Fibroblast of skin of abdomen (primary cell): ENCODE measurements at regions not wholly inside any gene's neighbourhood (a gene's known extent, or its start where the extent isn't known, plus 50 kb on each side); places are given as distances from the start of the nearest gene placed in this dataset.
A peak's percentile ranks its signal among the peaks of the same experiment; 100 is the strongest.
"Not testable (repeated sequence)": the region's sequence is repeated elsewhere in the genome, so short reads cannot be mapped to it uniquely, and the experiment has no call there.

Experiments used
- DNase-seq: peaks from one replicate; pipeline ENCODE4 v3.0.0-alpha.2; 2013

DNA sequence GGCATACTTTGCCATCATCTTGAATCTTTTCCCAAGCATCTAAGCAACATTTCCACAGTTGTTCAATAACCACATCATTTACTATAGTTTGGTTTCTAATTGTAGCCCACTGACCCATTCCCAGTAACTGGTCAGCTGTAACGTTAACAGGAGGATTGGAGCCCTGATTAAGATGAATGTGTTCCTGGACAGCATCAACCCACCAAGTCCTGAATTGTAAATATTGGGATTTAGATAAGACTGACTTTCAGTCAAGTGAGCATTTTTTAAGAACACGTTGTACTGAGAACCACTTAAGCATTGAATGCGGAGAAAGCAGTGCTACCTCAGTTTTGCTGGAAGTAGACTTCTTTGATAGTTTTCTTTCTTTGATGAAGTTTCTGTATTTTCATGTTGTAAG, 53.3 kb upstream of the ARL4D start:
- DNase-seq, result not testable (repeated sequence)

DNA sequence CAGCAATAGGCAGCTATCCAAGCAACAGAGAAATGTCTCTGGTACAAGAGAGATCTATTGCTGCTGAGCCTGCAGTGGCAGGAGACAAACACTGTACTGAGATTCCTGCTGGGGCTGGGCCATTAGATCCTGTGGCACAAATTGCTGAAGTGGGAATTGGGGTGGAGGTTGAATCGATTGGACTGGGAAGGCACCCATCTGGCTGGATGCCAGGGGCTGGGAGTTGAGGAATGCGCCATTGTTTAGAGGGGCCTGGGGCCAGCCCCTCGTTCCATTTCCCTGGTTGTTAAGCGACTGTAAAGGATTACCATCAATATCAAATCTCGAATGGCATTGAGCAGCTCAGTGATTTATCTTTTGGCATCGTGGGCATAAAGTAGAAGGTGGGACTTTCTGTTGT, 54.1 kb upstream of the ARL4D start:
- no peak for DNase-seq

DNA sequence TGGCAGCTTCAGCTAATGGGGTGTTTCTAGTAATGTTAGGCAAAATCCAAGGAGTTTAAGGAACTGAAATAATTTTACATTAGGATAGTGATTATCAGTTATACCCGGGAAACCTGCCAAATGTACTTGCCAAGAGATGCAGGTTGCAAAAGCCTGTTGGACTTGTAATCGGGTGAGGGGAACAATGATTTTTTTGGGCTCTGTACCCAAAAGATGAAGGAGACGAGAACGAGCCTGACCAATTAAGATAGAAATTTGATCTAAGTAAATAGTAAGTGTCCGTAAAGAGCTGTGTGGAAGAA, 56.3 kb upstream of the ARL4D start:
- no peak for DNase-seq

DNA sequence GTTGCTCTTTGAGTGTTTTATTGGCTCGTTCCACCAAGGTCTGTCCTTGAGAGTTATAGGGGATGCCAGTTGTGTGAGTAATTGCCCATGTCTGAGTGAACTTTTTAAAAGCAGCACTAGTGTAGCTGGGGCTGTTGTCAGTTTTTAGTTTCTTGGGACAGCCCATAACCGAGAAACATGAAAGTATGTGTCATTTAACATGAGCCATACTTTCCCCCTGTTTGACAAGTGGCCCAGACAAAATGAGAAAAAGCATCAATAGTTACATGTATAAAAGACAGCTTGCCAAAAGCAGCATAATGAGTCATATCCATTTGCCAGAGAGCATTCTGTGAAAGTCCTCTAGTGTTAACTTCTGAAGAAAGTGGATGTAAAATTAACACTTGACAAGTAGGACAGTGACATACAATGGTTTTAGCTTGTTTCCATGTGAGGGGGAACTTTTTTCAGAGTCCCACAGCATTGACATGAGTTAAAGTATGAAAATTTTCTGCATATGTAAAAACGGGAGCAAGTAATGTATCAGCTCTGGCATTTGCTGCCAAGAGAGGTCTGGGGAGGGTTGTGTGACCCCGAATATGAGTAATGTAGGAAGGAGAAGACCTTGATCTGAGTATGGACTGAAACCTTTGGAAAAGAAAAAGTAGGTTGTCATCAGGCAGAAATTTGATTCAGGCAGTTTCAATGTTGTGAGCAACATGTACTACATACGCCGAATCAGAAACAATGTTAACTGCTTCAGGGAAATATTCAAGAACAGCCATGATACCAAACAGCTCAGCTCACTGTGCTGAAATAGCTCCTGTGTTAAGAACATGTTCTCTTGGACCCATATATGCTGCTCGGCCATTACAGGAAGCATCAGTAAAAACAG, 56.8 kb upstream of the ARL4D start:
- DNase-seq, result peak; percentile 77

DNA sequence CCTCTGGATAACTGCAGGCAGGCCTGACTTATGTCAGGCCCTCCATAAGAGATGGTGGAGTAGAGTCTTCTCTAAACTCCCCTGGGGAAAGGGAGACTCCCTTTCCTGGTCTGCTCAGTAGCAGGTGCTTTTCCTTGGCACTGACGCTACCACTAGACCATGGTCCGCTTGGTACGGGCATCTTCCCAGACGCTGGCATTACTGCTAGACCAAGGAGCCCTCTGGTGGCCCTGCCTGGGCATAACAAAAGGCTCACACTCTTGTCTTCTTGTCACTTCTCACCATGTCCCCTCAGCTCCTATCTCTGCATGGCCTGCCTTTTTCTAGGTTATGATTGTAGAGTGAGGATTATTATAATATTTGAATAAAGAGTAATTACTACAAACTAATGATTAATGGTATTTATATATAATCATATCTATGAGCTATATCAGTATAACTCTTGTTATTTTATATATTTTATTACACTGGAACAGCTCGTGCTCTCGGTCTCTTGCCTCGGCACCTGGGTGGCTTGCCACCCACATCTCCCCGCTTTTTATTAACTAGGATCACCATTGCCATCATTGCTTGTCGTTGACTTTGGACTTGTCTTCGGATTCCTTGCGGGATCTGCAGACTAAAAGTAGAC, 59.8 kb upstream of the ARL4D start:
- peak; percentile 31 for DNase-seq

DNA sequence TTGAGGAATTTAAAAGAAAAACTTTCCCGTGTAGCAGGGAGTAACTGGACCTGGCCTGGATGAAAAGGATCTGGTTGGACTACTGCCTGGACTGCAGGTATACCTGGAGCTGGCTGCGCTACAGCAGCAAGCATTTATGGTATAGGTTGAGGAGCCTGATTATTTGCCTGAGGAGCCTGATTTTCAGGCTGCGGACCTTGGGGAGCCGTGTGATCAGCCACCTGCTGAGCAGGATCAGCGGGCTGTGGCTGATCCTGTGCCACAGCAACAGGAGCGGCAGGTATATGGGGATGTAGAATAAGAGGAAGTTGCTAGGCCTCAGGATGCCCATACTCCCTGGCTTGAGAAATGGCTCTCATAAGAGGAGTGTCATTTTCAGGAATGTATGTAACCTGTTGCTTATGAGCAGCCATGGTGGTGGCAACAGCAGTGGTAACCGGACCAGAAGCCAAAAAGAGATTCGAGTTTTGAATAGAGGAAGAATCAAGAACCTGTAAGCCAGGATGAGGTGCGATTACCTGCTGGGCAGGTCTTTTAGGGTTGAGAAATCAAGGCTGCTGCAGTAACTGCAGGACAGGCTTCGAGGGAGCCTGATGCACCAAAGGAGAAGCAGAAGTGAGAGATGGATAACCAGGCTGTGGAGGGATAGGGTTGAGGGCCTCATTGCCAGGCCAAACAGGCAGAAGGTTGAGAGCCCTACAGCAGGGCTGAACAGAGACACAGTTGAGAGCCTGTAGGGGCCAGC, 60.9 kb upstream of the ARL4D start:
- no peak for DNase-seq

DNA sequence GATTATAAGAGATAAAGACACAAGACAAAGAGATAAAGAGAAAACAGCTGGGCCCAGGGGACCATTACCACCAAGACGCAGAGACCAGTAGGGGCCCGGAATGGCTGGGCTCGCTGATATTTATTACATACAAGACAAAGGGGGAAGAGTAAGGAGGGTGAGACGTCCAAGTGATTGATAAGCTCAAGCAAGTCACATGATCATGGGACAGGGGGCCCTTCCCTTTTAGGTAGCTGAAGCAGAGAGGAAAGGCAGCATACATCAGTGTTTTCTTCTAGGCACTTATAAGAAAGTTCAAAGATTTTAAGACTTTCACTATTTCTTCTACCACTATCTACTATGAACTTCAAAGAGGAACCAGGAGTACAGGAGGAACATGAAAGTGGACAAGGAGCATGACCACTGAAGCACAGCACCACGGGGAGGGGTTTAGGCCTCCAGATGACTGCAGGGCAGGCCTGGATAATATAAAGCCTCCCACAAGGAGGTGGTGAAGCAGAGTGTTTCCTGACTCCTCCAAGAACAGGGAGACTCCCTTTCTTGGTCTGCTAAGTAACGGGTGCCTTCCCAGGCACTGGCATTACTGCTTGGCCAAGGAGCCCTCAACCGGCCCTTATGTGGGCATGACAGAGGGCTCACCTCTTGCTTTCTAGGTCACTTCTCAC, 63.9 kb upstream of the ARL4D start:
- no peak for DNase-seq

DNA sequence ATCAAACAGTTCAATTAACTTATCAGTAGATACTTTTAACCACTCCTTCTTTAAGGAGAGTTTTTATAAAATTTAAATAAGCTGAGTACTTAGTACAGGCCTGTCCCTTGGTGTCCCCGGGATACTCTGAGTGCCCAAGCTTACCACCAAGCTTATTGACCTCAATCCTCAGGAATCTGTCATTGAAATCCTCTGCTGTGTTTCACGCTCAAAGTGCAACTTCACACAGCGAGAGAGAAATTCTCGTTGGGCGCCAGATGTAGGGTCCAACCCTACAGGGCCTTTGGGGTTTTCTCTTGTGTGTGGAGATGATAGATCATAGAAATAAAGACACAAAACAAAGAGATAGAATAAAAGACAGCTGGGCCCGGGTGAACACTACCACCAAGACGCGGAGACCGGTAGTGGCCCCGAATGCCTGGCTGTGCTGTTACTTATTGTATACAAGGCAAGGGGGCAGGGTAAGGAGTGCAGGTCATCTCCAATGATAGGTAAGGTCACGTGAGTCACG, 65.3 kb upstream of the ARL4D start:
- DNase-seq, result no peak

DNA sequence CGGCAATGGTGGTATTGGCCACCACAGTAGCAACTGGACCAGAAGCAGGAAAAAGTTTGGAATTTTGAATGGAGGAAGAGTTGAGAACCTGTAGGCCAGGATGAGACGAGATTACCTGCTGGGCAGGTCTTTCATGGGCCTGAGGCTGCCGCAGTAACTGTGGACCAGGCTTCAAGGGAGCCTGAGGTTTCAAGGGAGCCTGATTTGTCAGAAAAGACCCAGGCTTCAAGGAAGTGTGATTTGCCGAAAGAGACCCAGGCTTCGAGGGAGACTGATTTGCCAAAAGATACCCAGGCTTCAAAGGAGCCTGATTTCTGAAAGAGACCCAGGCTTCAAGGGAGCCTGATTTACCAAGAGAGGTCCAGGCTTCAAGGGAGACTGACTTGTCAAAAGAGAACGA, 66.6 kb upstream of the ARL4D start:
- no peak for DNase-seq

DNA sequence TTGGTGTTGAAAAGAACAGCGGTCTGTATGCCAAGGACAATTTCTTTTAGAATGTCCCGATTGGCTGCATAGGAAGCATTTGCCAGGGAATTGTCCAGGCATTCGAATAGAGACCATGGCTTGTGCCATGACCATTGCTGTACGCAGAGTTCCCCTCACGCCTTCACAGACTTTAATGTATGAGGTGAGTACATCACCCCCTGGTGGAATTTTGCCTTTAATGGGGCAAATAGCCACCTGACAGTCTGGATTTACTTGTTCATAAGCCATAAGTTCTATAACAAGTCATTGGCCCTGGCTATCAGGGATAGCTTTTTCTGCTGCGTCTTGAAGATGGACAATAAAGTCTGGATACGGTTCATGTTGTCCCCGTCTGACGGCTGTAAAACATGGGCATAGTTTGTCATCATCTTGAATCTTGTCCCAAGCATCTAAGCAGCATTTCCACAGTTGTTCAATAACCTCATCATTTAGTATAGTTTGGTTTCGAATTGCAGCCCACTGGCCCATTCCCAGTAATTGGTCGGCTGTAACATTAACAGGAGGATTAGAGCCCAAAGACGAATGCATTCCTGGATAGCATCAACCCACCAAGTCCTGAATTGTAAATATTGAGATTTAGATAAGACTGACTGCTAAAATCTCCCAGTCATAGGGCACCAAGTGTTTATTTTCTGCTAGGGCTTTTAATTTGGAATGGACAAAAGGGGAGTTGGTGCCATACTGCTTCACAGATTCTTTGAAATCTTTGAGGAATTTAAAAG, 67.7 kb upstream of the ARL4D start:
- DNase-seq, result no peak

DNA sequence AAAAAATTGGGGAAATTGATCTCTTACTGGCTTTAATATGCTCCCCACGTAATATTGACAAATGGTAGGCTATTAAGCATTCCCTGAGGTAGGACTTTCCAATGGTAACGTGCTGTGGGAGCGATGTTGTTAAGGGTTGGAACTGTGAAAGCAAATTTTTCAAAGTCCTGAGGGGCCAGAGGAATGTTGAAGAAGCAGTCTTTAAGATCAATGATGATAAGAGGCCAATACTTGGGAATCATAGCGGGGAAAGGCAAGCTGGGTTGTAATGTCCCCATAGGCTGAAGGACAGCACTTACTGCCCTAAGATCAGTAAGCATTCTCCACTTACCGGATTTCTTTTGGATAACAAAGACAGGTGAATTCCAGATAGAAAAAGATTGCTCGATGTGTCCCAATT, 69.6 kb upstream of the ARL4D start:
- DNase-seq, result no peak

DNA sequence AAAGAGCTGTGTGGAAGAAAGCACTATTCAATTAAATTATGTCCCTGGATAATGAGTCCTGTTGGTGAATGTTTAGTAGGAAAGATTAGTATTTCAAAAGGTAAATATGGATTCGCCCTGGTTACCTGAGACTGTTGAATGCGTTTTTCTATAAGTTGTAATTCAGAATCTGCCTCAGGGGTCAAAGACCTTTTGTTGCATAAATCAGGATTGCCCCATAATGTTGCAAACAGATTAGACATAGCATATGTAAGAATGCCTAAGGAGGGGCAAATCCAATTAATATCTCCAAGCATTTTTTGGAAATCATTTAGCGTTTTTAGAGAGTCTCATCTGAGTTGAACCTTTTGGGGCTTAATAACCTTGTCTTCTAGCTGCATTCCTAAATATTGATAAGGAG, 70.1 kb upstream of the ARL4D start:
- DNase-seq, result no peak

DNA sequence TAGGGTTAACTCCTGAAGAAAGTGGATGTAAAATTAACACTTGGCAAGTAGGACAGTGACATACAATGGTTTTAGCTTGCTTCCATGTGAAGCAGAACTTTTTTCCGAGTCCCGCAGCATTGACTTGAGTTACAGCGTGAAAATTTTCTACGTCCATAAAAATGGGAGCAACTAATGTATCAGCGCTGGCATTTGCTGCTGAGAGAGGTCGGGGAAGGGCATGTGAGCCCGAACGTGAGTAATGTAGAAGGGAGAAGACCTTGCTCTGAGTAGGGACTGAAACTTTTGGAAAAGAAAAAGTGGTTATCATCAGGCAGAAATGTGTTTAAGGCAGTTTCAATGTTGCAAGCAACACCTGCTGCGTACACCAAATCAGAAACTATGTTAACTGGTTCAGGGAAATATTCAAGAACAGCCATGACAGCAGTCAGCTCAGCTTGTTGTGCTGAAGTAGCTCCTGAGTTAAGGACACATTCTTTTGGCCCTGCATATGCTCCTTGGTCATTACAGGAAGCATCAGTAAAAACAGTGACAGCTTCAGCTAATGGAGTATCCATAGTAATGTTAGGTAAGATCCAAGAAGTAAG, 70.9 kb upstream of the ARL4D start:
- no peak for DNase-seq

DNA sequence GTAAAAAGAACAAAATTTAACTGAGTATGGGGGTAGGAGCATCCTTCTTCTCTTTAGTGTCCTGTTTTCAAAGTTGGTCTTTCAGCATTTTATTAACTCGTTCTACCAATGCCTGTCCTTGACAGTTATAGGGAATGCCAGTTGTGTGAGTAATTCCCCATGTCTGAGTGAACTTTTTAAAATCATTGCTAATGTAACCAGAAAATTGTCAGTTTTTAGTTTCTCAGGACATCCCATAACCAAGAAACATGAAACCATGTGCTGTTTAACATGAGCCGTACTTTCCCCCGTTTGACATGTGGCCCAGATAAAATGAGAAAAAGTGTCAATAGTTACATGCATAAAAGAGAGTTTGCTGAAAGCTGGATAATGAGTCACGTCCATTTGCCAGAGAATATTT, 71.4 kb upstream of the ARL4D start:
- peak; percentile 37 for DNase-seq

DNA sequence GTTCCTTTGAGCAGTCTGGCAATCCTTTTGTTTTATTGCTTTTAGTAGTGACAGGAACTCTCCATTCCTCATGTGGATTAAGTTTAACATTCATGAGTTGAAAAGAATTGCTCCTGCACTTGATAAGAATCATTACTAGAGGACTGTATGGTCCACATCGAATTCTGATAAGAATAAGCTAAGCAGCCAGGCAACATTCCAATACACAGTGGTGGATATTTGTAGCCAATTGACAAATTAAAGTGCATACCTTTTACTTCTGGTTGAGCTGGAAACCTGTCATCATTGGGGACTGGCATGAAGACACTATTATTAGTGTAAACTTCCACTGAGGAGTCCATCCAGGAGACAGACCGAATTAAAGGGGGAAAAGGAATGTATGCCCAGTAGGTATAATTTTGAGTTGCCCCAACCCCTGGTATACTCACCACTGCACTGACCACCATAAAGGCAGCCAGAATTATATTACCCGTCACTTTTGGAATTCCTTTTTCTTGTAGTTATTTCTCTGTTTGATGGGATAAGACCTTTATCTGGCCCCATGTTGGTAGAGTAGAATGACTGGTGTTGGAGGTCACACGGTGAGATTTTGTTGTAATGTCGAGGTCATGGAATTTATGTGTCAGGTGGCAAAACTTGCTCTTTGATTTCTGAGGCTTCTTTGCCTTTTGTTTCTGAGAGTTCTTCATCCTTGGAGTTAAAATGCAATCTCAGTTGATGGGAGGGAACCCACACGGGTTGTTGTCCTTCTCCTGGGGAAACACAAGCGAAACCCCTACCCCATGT, 72.1 kb upstream of the ARL4D start:
- DNase-seq, result no peak

DNA sequence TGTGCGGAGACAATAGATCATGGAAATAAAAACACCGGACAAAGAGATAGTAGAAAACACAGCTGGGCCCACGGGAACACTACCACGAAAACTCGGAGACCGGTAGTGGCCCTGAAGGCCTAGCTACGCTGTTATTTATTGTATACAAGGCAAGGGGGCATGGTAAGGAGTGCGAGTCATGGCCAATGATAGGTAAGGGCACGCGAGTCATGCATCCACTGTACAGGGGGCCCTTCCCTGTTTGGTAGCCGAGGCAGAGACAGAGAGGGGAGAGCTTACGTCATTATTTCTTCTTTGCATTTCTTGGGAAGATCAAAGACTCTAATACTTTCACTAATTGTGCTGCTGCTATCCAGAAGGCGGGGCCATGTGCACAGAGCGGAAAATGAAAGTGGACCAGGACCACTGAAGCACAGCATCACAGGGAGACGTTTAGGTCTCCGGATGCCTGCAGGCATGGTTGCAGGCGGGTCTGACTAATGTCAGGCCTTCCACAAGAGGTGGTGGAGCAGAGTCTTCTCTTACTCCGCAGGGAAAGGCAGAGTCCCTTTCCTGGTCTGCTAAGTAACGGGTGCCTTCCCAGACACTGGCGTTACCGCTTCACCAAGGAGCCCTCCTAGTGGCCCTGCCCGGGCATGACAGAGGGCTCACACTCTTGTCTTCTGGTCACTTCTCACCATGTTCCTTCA, 74.4 kb upstream of the ARL4D start:
- no peak for DNase-seq

DNA sequence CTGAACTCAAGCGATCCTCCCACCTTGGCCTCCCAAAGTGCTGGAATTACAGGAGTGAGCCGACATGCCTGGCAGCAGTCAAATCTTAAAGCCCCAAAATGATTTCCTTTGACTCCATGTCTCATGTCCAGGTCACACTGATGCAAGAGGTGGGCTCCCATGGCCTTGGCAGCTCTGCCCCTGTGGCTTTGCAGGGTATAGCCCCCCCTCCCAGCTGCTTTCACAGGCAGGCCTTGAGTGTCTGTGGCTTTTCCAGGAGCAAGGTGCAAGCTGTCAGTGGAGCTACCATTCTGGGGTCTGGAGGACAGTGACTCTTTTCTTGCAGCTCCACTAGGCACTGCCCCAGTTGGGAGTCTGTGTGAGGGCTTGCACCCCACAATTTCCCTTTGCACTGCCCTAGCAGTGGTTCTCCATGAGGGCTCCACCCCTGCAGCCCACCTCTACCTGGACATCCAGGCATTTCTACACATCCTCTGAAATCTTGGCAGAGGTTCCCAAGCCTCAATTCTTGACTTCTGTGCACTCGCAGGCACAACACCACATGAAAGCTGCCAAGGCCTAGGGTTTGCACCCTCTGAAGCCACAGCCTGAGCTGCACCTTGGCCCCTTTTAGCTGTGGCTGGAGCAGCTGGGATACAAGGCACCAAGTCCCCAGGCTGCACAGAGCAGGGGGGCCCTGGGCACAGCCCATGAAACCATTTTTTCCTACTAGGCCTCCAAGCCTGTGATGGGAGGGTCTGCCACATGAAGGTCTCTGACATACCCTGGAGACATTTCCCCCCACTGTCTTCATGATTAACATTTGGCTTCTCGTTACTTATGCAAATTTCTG, 79.3 kb upstream of the ARL4D start:
- no peak for DNase-seq

DNA sequence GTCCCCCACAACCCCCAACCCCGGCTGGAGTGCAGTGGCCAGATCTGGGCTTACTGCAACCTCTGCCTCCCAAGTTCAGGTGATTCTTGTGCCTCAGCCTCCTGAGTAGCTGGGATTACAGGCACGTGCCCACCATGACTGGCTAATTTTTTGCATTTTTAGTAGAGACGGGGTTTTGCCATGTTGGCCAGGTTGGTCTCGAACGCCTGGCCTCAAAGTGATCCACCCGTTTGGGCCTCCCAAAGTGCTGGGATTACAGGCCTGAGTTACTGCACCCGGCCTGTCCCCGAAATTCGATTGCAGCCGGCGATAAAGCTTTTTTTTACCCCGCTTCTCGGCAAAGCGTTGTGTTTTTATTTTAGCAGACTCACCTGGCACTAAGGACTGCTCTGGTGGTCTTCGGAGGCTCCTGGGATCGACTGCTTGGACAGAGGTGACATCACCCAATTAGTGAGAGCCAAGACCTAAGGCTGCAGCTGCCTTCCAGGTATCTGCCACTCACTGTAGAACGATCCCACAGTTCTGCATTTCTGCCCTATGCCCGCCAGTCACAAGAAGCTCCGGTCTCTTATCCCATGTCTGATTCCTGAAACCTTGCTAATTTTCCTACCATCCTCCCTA, 82.2 kb upstream of the ARL4D start:
- no peak for DNase-seq
